IMR-90 (cell line): ENCODE measurements at regions not wholly inside any gene's neighbourhood (a gene's known extent, or its start where the extent isn't known, plus 50 kb on each side); places are given as distances from the start of the nearest gene placed in this dataset.

ENCODE experiments used
- ATAC-seq: fragments of 200-7000 bp; cut with Tn5 transposase; 2 replicates; pipeline ENCODE4 v1.9.1; 2020; ENCODE audit warnings: low read depth, mild to moderate bottlenecking, moderate library complexity
- BruUV-seq: library from RNA; stranded (reverse); fragments of 400-500 nt; replicated peaks from 2 replicates; lab custom pipeline; 2021; lab: Mats Ljungman, UMichigan
- CTCF ChIA-PET: fragments of 300-600 bp; formaldehyde crosslinking; extraction: SDS; loops from one replicate; lab custom pipeline; 2021; ENCODE audit warnings: antibody characterized with exemption; lab: Yijun Ruan, JAX
- POLR2A ChIA-PET: fragments of 300-600 bp; sonication (Branson Sonifier 250); formaldehyde crosslinking; loops from one replicate; lab custom pipeline; 2022; ENCODE audit warnings: antibody characterized with exemption; ENCODE audit not compliant: unreplicated experiment; lab: Charles Lee
- DNase-seq: peaks from one replicate; pipeline ENCODE4 v3.0.0; 2013
- H2AFZ ChIP-seq: replicated peaks from 2 replicates; pipeline ENCODE3; 2013; ENCODE audit warnings: low read length, mild to moderate bottlenecking; ENCODE audit not compliant: poor library complexity
- H2AK5ac ChIP-seq: 2 replicates; pipeline ENCODE4 v1.6.1; 2013; ENCODE audit warnings: low read depth, low read length, inconsistent platforms
- H2AK9ac ChIP-seq: replicated peaks from 2 replicates; pipeline ENCODE3; 2013; ENCODE audit warnings: mild to moderate bottlenecking, low read depth, low read length, moderate library complexity; ENCODE audit not compliant: poor library complexity
- H2BK120ac ChIP-seq: 2 replicates; pipeline ENCODE4 v1.6.1; 2013; ENCODE audit warnings: low read depth, low read length, inconsistent platforms
- H2BK15ac ChIP-seq: 3 replicates; pipeline ENCODE4 v1.6.1; 2013; ENCODE audit warnings: low read depth, low read length, inconsistent platforms
- H2BK20ac ChIP-seq: 2 replicates; pipeline ENCODE4 v1.6.1; 2013; ENCODE audit warnings: low read depth, mild to moderate bottlenecking, inconsistent platforms, low read length, moderate library complexity
- H2BK5ac ChIP-seq: 2 replicates; pipeline ENCODE4 v1.6.1; 2013; ENCODE audit warnings: mild to moderate bottlenecking, low read depth, low read length, inconsistent platforms; ENCODE audit not compliant: poor library complexity, severe bottlenecking
- H3K14ac ChIP-seq: replicated peaks from 2 replicates; pipeline ENCODE4 v1.6.1; 2013; ENCODE audit warnings: low read depth, low read length, inconsistent platforms
- H3K18ac ChIP-seq: 2 replicates; pipeline ENCODE4 v1.6.1; 2013; ENCODE audit warnings: low read depth, low read length, control low read depth
- H3K23ac ChIP-seq: 2 replicates; pipeline ENCODE4 v1.6.1; 2013; ENCODE audit warnings: low read depth, low read length, inconsistent platforms
- H3K27ac ChIP-seq: 2 replicates; pipeline ENCODE4 v1.5.1; 2013; ENCODE audit warnings: mild to moderate bottlenecking, control low read depth, low read length; ENCODE audit not compliant: insufficient read depth
- H3K27me3 ChIP-seq: 2 replicates; pipeline ENCODE4 v1.6.1; 2013; ENCODE audit warnings: low read length; ENCODE audit not compliant: control insufficient read depth, insufficient read depth
- H3K36me3 ChIP-seq: 2 replicates; pipeline ENCODE4 v1.6.1; 2013; ENCODE audit warnings: low read length, mixed read lengths; ENCODE audit not compliant: control insufficient read depth, insufficient read depth
- H3K4ac ChIP-seq: 2 replicates; pipeline ENCODE4 v1.6.1; 2013; ENCODE audit warnings: low read depth, low read length, inconsistent platforms
- H3K4me1 ChIP-seq: 2 replicates; pipeline ENCODE4 v1.6.1; 2013; ENCODE audit warnings: low read length, mixed read lengths; ENCODE audit not compliant: control insufficient read depth, insufficient read depth
- H3K4me2 ChIP-seq: 2 replicates; pipeline ENCODE4 v1.6.1; 2013; ENCODE audit warnings: low read depth, mild to moderate bottlenecking, control low read depth, low read length, moderate library complexity
- H3K4me3 ChIP-seq: 2 replicates; pipeline ENCODE4 v1.5.1; 2013; ENCODE audit warnings: low read depth, mild to moderate bottlenecking, control low read depth, low read length, moderate library complexity; ENCODE audit not compliant: insufficient read depth
- H3K56ac ChIP-seq: 2 replicates; pipeline ENCODE4 v1.6.1; 2013; ENCODE audit warnings: low read length, inconsistent platforms; ENCODE audit not compliant: insufficient read depth; ENCODE audit errors: extremely low read depth
- H3K79me1 ChIP-seq, 2 experiments: 2 replicates each; pipeline ENCODE4 v1.6.1; 2013; ENCODE audit warnings: low read length in 2 of 2, inconsistent platforms in 1 of 2, low read depth in 1 of 2
- H3K9ac ChIP-seq: 2 replicates; pipeline ENCODE4 v1.6.1; 2013; ENCODE audit warnings: low read depth, low read length, control low read depth
- H3K9me1 ChIP-seq: 2 replicates; pipeline ENCODE4 v1.6.1; 2013; ENCODE audit warnings: low read length, inconsistent platforms; ENCODE audit not compliant: insufficient read depth
- H3K9me3 ChIP-seq: 2 replicates; pipeline ENCODE4 v1.6.1; 2013; ENCODE audit warnings: low read length; ENCODE audit not compliant: control insufficient read depth, insufficient read depth
- H4K20me1 ChIP-seq: 2 replicates; pipeline ENCODE4 v1.6.1; 2013; ENCODE audit warnings: low read length, inconsistent platforms; ENCODE audit not compliant: insufficient read depth
- H4K5ac ChIP-seq: 2 replicates; pipeline ENCODE4 v1.6.1; 2013; ENCODE audit warnings: mild to moderate bottlenecking, low read depth, low read length, control low read depth
- H4K8ac ChIP-seq, 2 experiments: 2 replicates each; pipeline ENCODE4 v1.6.1; 2013; ENCODE audit warnings: low read depth in 2 of 2, low read length in 2 of 2, control low read depth in 1 of 2, inconsistent platforms in 1 of 2
- H4K91ac ChIP-seq: 2 replicates; pipeline ENCODE4 v1.6.1; 2013; ENCODE audit warnings: low read depth, low read length, inconsistent platforms; ENCODE audit not compliant: insufficient read depth
- BHLHE40 ChIP-seq: fragments of 150-350 bp; IDR thresholded peaks from 2 replicates; pipeline ENCODE4 v1.6.1; 2016; ENCODE audit warnings: mild to moderate bottlenecking, low read depth, low read length
- CHD1 ChIP-seq: IDR thresholded peaks from 2 replicates; pipeline ENCODE4 v1.6.1; 2012; ENCODE audit warnings: low read depth, low read length, improper control_type of control experiment
- CTCF ChIP-seq: conservative IDR thresholded peaks from 2 replicates; pipeline ENCODE4 v1.5.1; 2012; ENCODE audit warnings: mild to moderate bottlenecking, low read depth, low read length, improper control_type of control experiment
- FOS ChIP-seq: fragments of 150-350 bp; IDR thresholded peaks from 2 replicates; pipeline ENCODE4 v1.6.1; 2016; ENCODE audit warnings: low read depth, low read length
- MAFK ChIP-seq: IDR thresholded peaks from 2 replicates; pipeline ENCODE4 v1.6.1; 2012; ENCODE audit warnings: low read depth, low read length, improper control_type of control experiment
- MAZ ChIP-seq: IDR thresholded peaks from 2 replicates; pipeline ENCODE4 v1.6.1; 2012; ENCODE audit warnings: low read depth, mild to moderate bottlenecking, low read length, improper control_type of control experiment, moderate library complexity, borderline replicate concordance
- NFE2L2 ChIP-seq: fragments of 150-350 bp; IDR thresholded peaks from 2 replicates; pipeline ENCODE4 v1.6.1; 2016; ENCODE audit warnings: low read depth, mild to moderate bottlenecking, low read length
- POLR2A ChIP-seq: IDR thresholded peaks from 2 replicates; pipeline ENCODE4 v1.6.1; 2012; ENCODE audit warnings: mild to moderate bottlenecking, low read depth, low read length
- RAD21 ChIP-seq: IDR thresholded peaks from 2 replicates; pipeline ENCODE4 v1.6.1; 2012; ENCODE audit warnings: low read length, improper control_type of control experiment
- RCOR1 ChIP-seq: IDR thresholded peaks from 2 replicates; pipeline ENCODE4 v1.6.1; 2012; ENCODE audit warnings: mild to moderate bottlenecking, low read length, improper control_type of control experiment; ENCODE audit not compliant: insufficient replicate concordance
- RFX5 ChIP-seq: IDR thresholded peaks from 2 replicates; pipeline ENCODE4 v1.8.0; 2012; ENCODE audit warnings: low read depth, mild to moderate bottlenecking, low read length, moderate library complexity
- SMC3 ChIP-seq: fragments of 150-350 bp; IDR thresholded peaks from 2 replicates; pipeline ENCODE4 v1.6.1; 2016; ENCODE audit warnings: low read depth, mild to moderate bottlenecking, antibody characterized with exemption, low read length, moderate library complexity
- USF2 ChIP-seq: fragments of 150-350 bp; IDR thresholded peaks from 2 replicates; pipeline ENCODE4 v1.6.1; 2017; ENCODE audit warnings: mild to moderate bottlenecking, antibody characterized with exemption, low read length, low read depth
- WGBS, 2 experiments: methylation state at CpG; one replicate each; pipeline versions ENCODE4 v1.1.5 to v1.1.7; 2013; ENCODE audit warnings: missing lambda C conversion rate in 2 of 2; ENCODE audit not compliant: insufficient read length in 1 of 2; ENCODE audit errors: extremely low coverage in 2 of 2; 5-methylcytosine and 5-hydroxymethylcytosine counted together
- dilution Hi-C: fragments of 300-500 bp; cut with HindIII; formaldehyde crosslinking; loops from one replicate; pipeline ENCODE4 v1.14.3; 2018; ENCODE audit warnings: low sequenced_read_pairs; ENCODE audit not compliant: unreplicated experiment
- in situ Hi-C: fragments of 300-500 bp; cut with MboI; formaldehyde crosslinking; loops from 3 replicates; pipeline ENCODE4 v1.14.3; 2019; ENCODE audit warnings: low sequenced_read_pairs, inconsistent platforms, mixed read lengths
- intact Hi-C: fragments of 100-400 bp; cut with micrococcal nuclease; formaldehyde crosslinking; loops from 2 replicates; pipeline ENCODE4 v1.10.0; 2022

- no TSS peak for BruUV-seq
- CTCF ChIA-PET, result no interaction called here
- H3K4me2 ChIP-seq, result no peak overlapping the region
- no peak overlapping the region for H4K91ac ChIP-seq
- DNase-seq (no peak), ATAC-seq (no peak)
- no peaks in the 10 kb centered on the region for H4K20me1 ChIP-seq
- H3K9me3 ChIP-seq, result peaks cover 63% of the 10 kb centered on the region
- dilution Hi-C loops (no loop called here), in situ Hi-C loops (no loop called here), intact Hi-C loops (no loop called here)
- H3K18ac ChIP-seq, result no peak overlapping the region
- H4K5ac ChIP-seq, result no peak overlapping the region
- H3K56ac ChIP-seq, result no peak overlapping the region
- no peak overlapping the region for H2AFZ ChIP-seq
- no peak overlapping the region for H2AK9ac ChIP-seq
- no peak overlapping the region for H3K4ac ChIP-seq
- WGBS, 2 experiments, result 23% methylated on average over 2 of the region's 7 CpGs; no CpG with 5 or more reads in 1 of the 2 experiments
- H3K9me1 ChIP-seq, result no peaks in the 10 kb centered on the region
- no peak overlapping the region for H3K4me3 ChIP-seq
- H3K9ac ChIP-seq, result no peak overlapping the region
- POLR2A ChIA-PET, result no interaction called here
- no peaks in the 10 kb centered on the region for H3K4me1 ChIP-seq
- no peak overlapping the region for H2BK120ac ChIP-seq
- H3K79me1 ChIP-seq, result no peaks in the 10 kb centered on the region
- no peak overlapping the region for H2BK15ac ChIP-seq
- no peak overlapping the region for H2BK5ac ChIP-seq
- H4K8ac ChIP-seq, result no peak overlapping the region
- no peak overlapping the region for H2BK20ac ChIP-seq
- no peak overlapping the region for H2AK5ac ChIP-seq
- TF ChIP-seq RCOR1, result no peak
- no peak for TF ChIP-seq NFE2L2
- no peak for TF ChIP-seq SMC3
- TF ChIP-seq POLR2A, result no peak
- TF ChIP-seq CTCF, result no peak
- TF ChIP-seq MAFK, result no peak
- TF ChIP-seq CHD1, result no peak
- no peak for TF ChIP-seq RAD21
- no peak for TF ChIP-seq RFX5
- no peak for TF ChIP-seq MAZ
- TF ChIP-seq FOS, result no peak
- no peak for TF ChIP-seq USF2
- TF ChIP-seq BHLHE40, result no peak
- H3K36me3 ChIP-seq, result no peaks in the 10 kb centered on the region
- no peaks in the 10 kb centered on the region for H3K27me3 ChIP-seq
- H3K27ac ChIP-seq, result no peak overlapping the region
- no peak overlapping the region for H3K23ac ChIP-seq
- H3K14ac ChIP-seq, result no peak overlapping the region
Measured at GRCh38 chr19:28196961-28197360, 1016.0 kb downstream of the UQCRFS1 start.
